Skeletal muscle cell (primary cell): ENCODE measurements at regions not wholly inside any gene's neighbourhood (a gene's known extent, or its start where the extent isn't known, plus 50 kb on each side); places are given as distances from the start of the nearest gene placed in this dataset.

Experiments used
- DNase-seq: peaks from one replicate; pipeline ENCODE4 v3.0.0-alpha.2; 2010; ENCODE audit warnings: low read depth
- H3K4me3 ChIP-seq: 2 replicates; pipeline ENCODE4 v1.5.1; 2011; ENCODE audit warnings: low read depth, mild to moderate bottlenecking, control low read depth, low read length, moderate library complexity

DNA sequence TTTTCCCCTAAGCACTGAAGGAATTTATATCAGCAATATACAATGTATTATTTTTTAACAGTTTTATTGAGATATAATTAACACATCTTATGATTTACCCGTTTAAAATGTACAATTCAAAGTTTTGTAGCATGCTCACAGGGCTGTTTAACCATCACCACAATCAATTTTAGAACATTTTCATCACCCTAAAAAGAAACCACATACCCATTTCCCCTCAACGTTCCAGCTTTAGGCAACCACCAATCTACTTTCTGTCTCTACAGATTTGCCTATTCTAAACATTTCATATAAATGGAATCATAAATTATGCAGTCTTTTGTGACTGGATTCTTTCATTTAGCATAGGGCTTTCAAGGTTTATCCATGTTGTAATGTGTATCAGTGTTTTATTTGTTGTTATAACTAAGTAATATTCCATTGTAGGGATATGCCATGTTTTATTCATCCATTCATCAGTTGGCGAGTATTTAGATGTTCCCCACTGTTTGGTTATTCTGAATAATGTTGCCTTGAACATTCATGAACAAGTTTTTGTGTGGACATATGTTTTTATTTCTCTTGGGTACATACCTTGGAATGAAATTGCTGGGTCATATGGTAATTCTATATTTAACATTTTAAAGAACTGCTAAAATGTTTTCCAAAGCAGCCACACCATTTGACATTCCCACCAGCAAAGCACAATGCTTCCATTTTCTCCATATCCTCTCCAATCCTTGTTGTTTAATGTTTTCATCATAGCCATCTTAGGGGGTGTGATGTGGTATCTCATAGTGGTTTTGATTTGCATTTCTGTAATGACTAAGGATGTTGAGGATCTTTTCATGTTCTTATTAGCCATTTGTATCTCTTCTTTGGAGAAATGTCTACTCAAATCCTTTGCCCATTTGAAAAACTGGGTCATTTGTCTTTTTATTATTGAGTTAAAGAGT is 188.5 kb downstream of the TM2D1 start:
- no peak for DNase-seq
- no peak overlapping the region for H3K4me3 ChIP-seq

DNA sequence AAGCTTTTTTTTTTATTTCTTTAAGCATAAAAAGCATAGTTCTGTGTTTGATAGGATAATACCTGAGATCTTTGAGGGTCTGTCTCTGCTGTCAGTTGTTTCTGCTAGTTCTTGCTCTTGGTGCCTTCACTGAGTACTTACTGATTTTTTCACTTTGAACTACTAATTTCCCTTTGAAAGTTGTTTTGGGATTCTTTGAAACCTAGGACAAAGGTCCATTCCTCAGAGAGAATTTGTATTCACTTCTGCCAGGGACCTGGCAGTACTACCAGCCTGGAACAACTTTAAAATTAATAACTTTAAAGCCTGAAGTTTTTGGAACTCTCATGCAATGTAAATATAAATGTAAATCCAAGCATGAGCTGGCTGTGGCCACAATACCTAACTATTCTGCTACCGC is 190.1 kb downstream of the TM2D1 start:
- no peak overlapping the region for H3K4me3 ChIP-seq
- no peak for DNase-seq

DNA sequence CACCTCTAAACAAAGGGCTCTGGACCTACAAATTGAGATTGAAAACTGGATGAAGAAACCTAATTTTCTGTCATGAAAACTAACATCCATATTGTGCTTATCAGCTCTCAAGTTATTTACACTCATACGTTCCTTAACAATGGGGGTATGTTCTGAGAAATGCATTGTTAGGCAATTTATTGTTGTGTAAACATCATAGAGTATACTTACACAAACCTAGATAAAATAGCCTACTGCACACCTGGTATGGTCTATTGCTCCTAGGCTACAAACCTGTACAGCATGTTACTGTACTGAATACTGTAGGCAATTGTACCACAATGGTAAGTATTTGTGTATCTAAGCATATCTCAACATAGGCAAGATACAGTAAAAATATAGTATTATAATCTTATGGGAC is 191.4 kb downstream of the TM2D1 start:
- H3K4me3 ChIP-seq = no peak overlapping the region
- no peak for DNase-seq

DNA sequence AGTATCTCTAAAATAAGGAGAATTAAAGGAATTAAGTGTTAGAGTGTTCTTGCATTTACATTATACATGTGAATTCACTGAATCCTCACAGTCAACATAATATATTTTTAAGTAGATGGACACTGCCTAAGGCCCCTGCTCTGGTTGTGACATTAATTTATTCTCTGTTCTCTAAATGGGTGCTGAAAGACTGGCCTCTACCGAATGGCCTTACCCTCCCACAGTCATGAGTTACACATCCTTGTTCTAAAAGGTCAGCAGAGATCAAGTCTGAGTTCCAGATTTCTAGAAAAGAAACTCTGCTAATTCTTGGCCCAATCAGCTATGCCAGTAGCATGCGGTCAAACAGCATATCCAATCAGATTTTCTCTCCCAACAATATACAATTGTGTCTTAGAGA is 193.2 kb downstream of the TM2D1 start:
- H3K4me3 ChIP-seq = no peak overlapping the region
- DNase-seq = no peak

DNA sequence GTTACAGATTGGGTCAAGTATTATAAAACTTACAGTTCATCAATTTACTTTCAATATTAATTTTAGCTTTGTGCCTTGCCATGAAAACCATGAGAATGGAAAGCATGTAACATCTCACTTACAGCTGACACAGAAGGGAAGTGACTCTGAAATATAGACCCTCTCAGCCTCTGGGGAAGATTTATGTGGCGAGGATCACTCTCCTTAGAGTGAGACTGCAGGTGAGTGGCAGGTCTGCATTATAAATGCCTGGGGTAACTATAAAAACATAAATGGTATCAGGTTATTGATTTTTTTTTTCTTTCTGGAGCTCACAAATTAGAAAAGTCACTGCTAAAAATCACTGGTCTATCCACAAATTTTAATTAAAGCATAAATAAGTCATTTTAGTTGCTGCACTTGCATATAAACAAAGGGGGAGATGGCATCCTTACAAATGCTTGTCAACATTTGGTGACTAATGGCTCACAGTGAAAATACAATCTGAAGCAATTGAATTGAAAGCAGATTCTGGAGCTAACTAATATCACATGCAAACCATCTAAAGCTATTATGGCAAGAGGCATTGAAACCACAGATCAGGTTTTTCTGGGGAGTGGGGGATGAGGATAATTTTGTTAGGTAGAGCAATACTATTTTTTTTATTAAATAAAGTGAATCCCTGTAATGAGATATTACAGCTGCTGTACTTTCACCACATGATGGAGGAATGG is 200.9 kb downstream of the TM2D1 start:
- DNase-seq = no peak
- no peak overlapping the region for H3K4me3 ChIP-seq

DNA sequence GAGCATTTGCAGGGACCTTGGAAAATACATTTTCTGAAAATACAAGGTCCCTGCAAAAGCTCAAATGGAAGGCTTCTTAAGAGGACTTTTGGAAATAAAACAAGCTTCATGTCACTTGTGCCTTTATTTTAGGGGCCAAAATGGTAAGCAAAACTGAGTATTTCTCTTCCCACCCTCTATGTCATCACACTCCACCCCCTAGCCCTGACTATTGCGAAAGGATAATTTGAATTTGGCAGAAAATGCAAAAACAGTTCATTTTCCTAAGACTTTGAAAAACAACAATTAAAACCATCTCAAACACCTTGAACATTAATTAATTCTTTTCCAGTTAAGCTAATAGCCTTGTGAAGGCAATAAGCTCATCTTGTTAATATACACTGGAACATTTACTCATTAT is 201.7 kb downstream of the TM2D1 start:
- no peak for DNase-seq
- no peak overlapping the region for H3K4me3 ChIP-seq

DNA sequence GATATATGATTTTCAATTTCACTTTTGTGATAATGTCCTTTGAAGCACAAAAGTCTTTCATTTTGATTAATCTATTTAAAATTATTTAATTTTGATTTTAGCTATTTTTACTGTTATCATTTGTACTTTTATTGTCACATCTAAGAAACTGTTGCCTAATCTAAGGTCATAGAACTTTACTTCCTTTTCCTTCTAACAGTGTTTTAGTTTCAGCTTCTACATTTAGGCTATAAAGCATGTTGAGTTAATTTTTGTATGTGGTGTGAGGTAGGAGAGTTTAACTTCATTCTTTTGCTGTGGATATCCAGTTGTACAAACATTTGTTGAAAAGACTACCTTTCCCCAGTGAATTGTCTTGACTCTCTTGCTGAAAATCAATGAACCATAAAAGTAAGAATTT is 204.5 kb downstream of the TM2D1 start:
- no peak overlapping the region for H3K4me3 ChIP-seq
- no peak for DNase-seq

DNA sequence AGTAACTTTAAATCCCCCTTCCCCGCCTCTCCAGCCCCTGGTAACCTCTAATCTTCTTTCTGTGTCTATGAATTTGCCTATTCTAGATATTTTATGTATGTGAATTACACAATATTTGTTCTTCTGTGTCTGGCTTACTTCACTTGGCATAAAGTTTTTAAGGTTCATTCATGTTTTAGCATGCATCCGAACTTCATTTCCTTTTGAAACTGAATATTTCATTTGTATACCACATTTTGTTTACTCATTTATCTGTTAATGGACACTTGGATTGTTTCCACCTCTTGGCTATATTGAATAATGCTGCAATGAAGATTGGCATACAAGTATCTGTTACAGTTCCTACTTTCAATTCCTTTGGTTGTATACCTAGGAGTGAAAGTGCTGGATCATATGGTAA is 205.3 kb downstream of the TM2D1 start:
- no peak overlapping the region for H3K4me3 ChIP-seq
- DNase-seq = no peak

DNA sequence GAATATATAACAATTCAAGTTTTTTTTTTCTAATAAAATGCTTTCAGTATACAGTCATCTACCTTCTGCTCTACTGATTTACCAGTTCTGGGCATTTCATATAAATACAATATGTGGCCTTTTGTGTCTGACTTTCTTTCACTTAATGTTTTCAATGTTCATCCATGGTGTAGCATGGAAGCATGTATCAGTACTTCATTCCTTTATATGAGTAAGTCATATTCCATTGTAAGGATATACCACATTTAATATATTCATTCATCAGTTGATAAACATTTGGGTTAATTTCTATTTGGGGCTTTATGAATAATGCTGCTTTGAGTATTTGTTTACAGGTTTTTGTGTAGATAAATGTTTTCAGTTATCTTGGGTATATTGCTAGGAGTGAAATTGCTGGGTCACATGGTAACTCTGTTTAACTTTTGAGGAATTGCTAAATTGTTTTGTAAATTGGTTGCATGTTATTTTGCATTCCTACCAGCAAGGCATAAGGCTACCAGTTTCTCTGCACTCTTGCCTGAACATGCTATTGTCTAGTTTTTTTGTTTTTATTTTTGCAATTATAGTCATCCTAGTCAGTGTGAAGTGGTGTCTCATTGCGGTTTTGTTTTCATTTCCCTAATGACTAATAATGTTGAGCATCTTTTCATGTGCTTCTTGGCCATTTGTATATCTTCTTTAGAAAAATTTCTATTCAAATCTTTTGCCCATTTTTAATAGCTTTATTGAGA is 206.1 kb downstream of the TM2D1 start:
- no peak for DNase-seq
- no peak overlapping the region for H3K4me3 ChIP-seq

DNA sequence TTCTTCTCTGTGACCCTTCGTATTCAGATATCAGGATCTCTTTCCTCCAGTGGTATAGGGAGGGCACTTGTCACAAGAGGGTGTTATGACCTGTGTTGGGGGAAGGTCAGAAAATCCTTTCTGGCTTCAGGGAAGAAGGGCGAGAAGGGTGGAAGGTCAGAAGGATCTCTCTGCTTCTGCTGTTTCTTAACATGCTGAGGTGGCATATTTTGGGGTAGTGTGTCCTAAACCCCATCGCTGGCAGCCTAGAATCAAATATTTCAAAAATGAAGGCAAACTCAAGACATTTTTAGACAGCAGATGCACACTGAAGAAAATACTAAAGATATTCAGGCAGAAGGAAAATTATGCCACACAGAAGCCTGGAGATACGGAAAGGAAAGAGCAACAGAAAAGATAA is 207.6 kb downstream of the TM2D1 start:
- DNase-seq = no peak
- no peak overlapping the region for H3K4me3 ChIP-seq

DNA sequence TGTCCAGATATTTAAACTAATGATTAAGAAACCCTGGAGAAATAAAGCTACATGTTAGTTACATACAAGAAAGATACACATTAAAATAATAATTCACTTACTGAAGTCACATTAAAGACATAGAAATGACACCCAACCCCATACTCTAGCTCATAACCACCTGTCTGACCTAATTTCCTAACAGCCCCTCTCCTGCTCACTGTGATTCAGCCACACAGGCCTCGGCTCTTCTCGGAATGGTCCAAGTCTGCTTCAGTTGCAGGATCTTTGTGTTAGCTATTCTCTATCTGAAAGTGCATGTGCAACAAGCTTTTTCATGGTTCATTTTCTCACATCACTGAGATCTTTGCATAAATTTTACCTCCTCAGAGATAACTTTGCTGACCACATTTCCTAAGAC is 209.8 kb downstream of the TM2D1 start:
- no peak for DNase-seq
- H3K4me3 ChIP-seq = no peak overlapping the region
